Activated T-helper 2 cell treated with anti-CD3 and anti-CD28 coated beads, Interferon-gamma antibody, Interleukin-2, Interleukin-4, amounts not matched to agents 10 μg/mL and 5 μg/mL and 100 μg/mL, durations not matched to agents 14 hours and 24 hours and 36 hours (primary cell): ENCODE measurements at regions not wholly inside any gene's neighbourhood (a gene's known extent, or its start where the extent isn't known, plus 50 kb on each side); places are given as distances from the start of the nearest gene placed in this dataset.
"Not testable (repeated sequence)": the region's sequence is repeated elsewhere in the genome, so short reads cannot be mapped to it uniquely, and the experiment has no call there.

Source experiments
- DNase-seq: peaks from one replicate; pipeline ENCODE4 v3.0.0; 2021; ENCODE audit warnings: low spot score
- H3K27ac Mint-ChIP-seq: one replicate; pipeline ENCODE4 v1.8.0; 2021; ENCODE audit warnings: mixed read lengths
- H3K27me3 Mint-ChIP-seq: one replicate; pipeline ENCODE4 v1.8.0; 2021; ENCODE audit warnings: low read depth, mixed read lengths
- H3K36me3 Mint-ChIP-seq: one replicate; pipeline ENCODE4 v1.8.0; 2021; ENCODE audit warnings: low read depth, mixed read lengths
- H3K4me1 Mint-ChIP-seq: one replicate; pipeline ENCODE4 v1.8.0; 2021; ENCODE audit warnings: low read depth, mixed read lengths
- H3K4me3 Mint-ChIP-seq: one replicate; pipeline ENCODE4 v1.8.0; 2021; ENCODE audit warnings: low read depth, mild to moderate bottlenecking, moderate library complexity, mixed read lengths
- H3K9me3 Mint-ChIP-seq: one replicate; pipeline ENCODE4 v1.8.0; 2021; ENCODE audit warnings: mixed read lengths
- intact Hi-C: fragments of 100-400 bp; cut with micrococcal nuclease; formaldehyde crosslinking; loops from one replicate; pipeline ENCODE4 v1.15.1; 2023

- no peaks in the 10 kb centered on the region for H3K4me1 Mint-ChIP-seq
- H3K36me3 Mint-ChIP-seq = no peaks in the 10 kb centered on the region
- H3K4me3 Mint-ChIP-seq = no peak overlapping the region
- intact Hi-C loops = no loop called here
- H3K27ac Mint-ChIP-seq = no peak overlapping the region
- DNase-seq = no peak
- no peaks in the 10 kb centered on the region for H3K9me3 Mint-ChIP-seq
- no peaks in the 10 kb centered on the region for H3K27me3 Mint-ChIP-seq
Observed at GRCh38 chr10:57395923-57396322, 871.8 kb downstream of the IPMK start.

GRCh38 chr10:57367412-57367811, 900.3 kb downstream of the IPMK start:
- no peaks in the 10 kb centered on the region for H3K36me3 Mint-ChIP-seq
- no peak for DNase-seq
- intact Hi-C loops = no loop called here
- H3K9me3 Mint-ChIP-seq = no peaks in the 10 kb centered on the region
- no peaks in the 10 kb centered on the region for H3K4me1 Mint-ChIP-seq
- no peak overlapping the region for H3K27ac Mint-ChIP-seq
- no peak overlapping the region for H3K4me3 Mint-ChIP-seq
- no peaks in the 10 kb centered on the region for H3K27me3 Mint-ChIP-seq

GRCh38 chr10:57362811-57363210, 904.9 kb downstream of the IPMK start:
- H3K27me3 Mint-ChIP-seq = no peaks in the 10 kb centered on the region
- H3K4me3 Mint-ChIP-seq = no peak overlapping the region
- intact Hi-C loops = no loop called here
- no peaks in the 10 kb centered on the region for H3K4me1 Mint-ChIP-seq
- no peak for DNase-seq
- no peaks in the 10 kb centered on the region for H3K9me3 Mint-ChIP-seq
- no peaks in the 10 kb centered on the region for H3K36me3 Mint-ChIP-seq
- H3K27ac Mint-ChIP-seq = no peak overlapping the region

GRCh38 chr10:57353403-57354003, 914.2 kb downstream of the IPMK start:
- Mint-ChIP-seq H3K9me3 (peaks cover 15% of the 10 kb centered on the region), H3K36me3 (no peaks in the 10 kb centered on the region), H3K4me1 (no peaks in the 10 kb centered on the region), H3K27me3 (no peaks in the 10 kb centered on the region), H3K27ac (no peak overlapping the region), H3K4me3 (no peak overlapping the region)
- DNase-seq = no peak
- intact Hi-C loops = no loop called here

GRCh38 chr10:57351076-57351475, 916.6 kb downstream of the IPMK start:
- Mint-ChIP-seq H3K4me1 (no peaks in the 10 kb centered on the region), H3K27ac (no peak overlapping the region), H3K27me3 (no peaks in the 10 kb centered on the region), H3K9me3 (peaks cover 19% of the 10 kb centered on the region), H3K36me3 (no peaks in the 10 kb centered on the region), H3K4me3 (no peak overlapping the region)
- no peak for DNase-seq
- intact Hi-C loops = no loop called here

- no peak for DNase-seq
- peaks cover 20% of the 10 kb centered on the region for H3K9me3 Mint-ChIP-seq
- intact Hi-C loops = loop anchor here (5.0 kb wide), 1 partner anchor 811 kb away; no protein-coding TSS in a partner anchor
- no peak overlapping the region for H3K4me3 Mint-ChIP-seq
- H3K36me3 Mint-ChIP-seq = no peaks in the 10 kb centered on the region
- no peaks in the 10 kb centered on the region for H3K27me3 Mint-ChIP-seq
- H3K27ac Mint-ChIP-seq = no peak overlapping the region
- no peaks in the 10 kb centered on the region for H3K4me1 Mint-ChIP-seq
Observed at GRCh38 chr10:57341294-57341693, 926.4 kb downstream of the IPMK start.

GRCh38 chr10:57338823-57339558, 928.7 kb downstream of the IPMK start:
- no peaks in the 10 kb centered on the region for H3K36me3 Mint-ChIP-seq
- H3K9me3 Mint-ChIP-seq = peaks cover 9% of the 10 kb centered on the region
- intact Hi-C loops = loop anchor here (1.0 to 5.0 kb wide), 2 partner anchors 318 to 728 kb away; no protein-coding TSS in a partner anchor
- no peak for DNase-seq
- H3K27ac Mint-ChIP-seq = no peak overlapping the region
- no peak overlapping the region for H3K4me3 Mint-ChIP-seq
- H3K4me1 Mint-ChIP-seq = no peaks in the 10 kb centered on the region
- H3K27me3 Mint-ChIP-seq = no peaks in the 10 kb centered on the region

GRCh38 chr10:57336865-57337264, 930.8 kb downstream of the IPMK start:
- intact Hi-C loops = loop anchor here (5.0 kb wide), 1 partner anchor 730 kb away; no protein-coding TSS in a partner anchor
- no peaks in the 10 kb centered on the region for H3K9me3 Mint-ChIP-seq
- H3K4me1 Mint-ChIP-seq = no peaks in the 10 kb centered on the region
- H3K4me3 Mint-ChIP-seq = no peak overlapping the region
- DNase-seq = no peak
- no peaks in the 10 kb centered on the region for H3K36me3 Mint-ChIP-seq
- no peaks in the 10 kb centered on the region for H3K27me3 Mint-ChIP-seq
- H3K27ac Mint-ChIP-seq = no peak overlapping the region

GRCh38 chr10:57336341-57336740, 931.4 kb downstream of the IPMK start:
- Mint-ChIP-seq H3K4me1 (no peaks in the 10 kb centered on the region), H3K27ac (no peak overlapping the region), H3K27me3 (no peaks in the 10 kb centered on the region), H3K4me3 (no peak overlapping the region), H3K9me3 (no peaks in the 10 kb centered on the region), H3K36me3 (no peaks in the 10 kb centered on the region)
- no peak for DNase-seq
- intact Hi-C loops = loop anchor here (5.0 kb wide), 1 partner anchor 731 kb away; no protein-coding TSS in a partner anchor

GRCh38 chr10:57334523-57334922, 933.2 kb downstream of the IPMK start:
- H3K4me3 Mint-ChIP-seq = no peak overlapping the region
- no peak for DNase-seq
- no peaks in the 10 kb centered on the region for H3K36me3 Mint-ChIP-seq
- no peaks in the 10 kb centered on the region for H3K9me3 Mint-ChIP-seq
- intact Hi-C loops = no loop called here
- no peak overlapping the region for H3K27ac Mint-ChIP-seq
- no peaks in the 10 kb centered on the region for H3K27me3 Mint-ChIP-seq
- H3K4me1 Mint-ChIP-seq = no peaks in the 10 kb centered on the region

- intact Hi-C loops = no loop called here
- Mint-ChIP-seq H3K36me3 (no peaks in the 10 kb centered on the region), H3K4me1 (no peaks in the 10 kb centered on the region), H3K9me3 (no peaks in the 10 kb centered on the region), H3K4me3 (no peak overlapping the region), H3K27me3 (no peaks in the 10 kb centered on the region), H3K27ac (no peak overlapping the region)
- DNase-seq = no peak
Observed at GRCh38 chr10:57333880-57334279, 933.8 kb downstream of the IPMK start.

GRCh38 chr10:57321400-57321854, 946.3 kb downstream of the IPMK start:
- H3K4me1 Mint-ChIP-seq, intact Hi-C loops, H3K27me3 Mint-ChIP-seq, DNase-seq, H3K4me3 Mint-ChIP-seq, H3K9me3 Mint-ChIP-seq, H3K27ac Mint-ChIP-seq, H3K36me3 Mint-ChIP-seq: not testable (repeated sequence)

GRCh38 chr10:57320416-57320815, 947.3 kb downstream of the IPMK start:
- H3K27ac Mint-ChIP-seq = no peak overlapping the region
- no peaks in the 10 kb centered on the region for H3K36me3 Mint-ChIP-seq
- H3K27me3 Mint-ChIP-seq = no peaks in the 10 kb centered on the region
- no peak for DNase-seq
- no peaks in the 10 kb centered on the region for H3K4me1 Mint-ChIP-seq
- no peaks in the 10 kb centered on the region for H3K9me3 Mint-ChIP-seq
- H3K4me3 Mint-ChIP-seq = no peak overlapping the region
- intact Hi-C loops = no loop called here
